T-helper 17 cell (primary cell): ENCODE measurements at regions not wholly inside any gene's neighbourhood (a gene's known extent, or its start where the extent isn't known, plus 50 kb on each side); places are given as distances from the start of the nearest gene placed in this dataset.
A peak's percentile ranks its signal among the peaks of the same experiment; 100 is the strongest.

Source experiments
- ATAC-seq: fragments of 150-1000 bp; cut with Tn5 transposase; 2 replicates; pipeline ENCODE4 v1.10.0; 2021; ENCODE audit warnings: mild to moderate bottlenecking, moderate library complexity
- DNase-seq, 3 donors: peaks; one replicate each; pipeline versions ENCODE4 v3.0.0 to v3.0.0-alpha.2; 2020 to 2021
- H3K9me3 ChIP-seq: one replicate; pipeline ENCODE4 v1.7.0; 2013; ENCODE audit warnings: low read length, mild to moderate bottlenecking; ENCODE audit not compliant: control insufficient read depth, poor library complexity, severe bottlenecking
- H3K27ac Mint-ChIP-seq: one replicate; pipeline ENCODE4 v1.8.0; 2022; ENCODE audit warnings: mild to moderate bottlenecking, moderate library complexity, mixed read lengths
- H3K27me3 Mint-ChIP-seq: one replicate; pipeline ENCODE4 v1.8.0; 2022; ENCODE audit warnings: mixed read lengths
- H3K36me3 Mint-ChIP-seq: one replicate; pipeline ENCODE4 v1.8.0; 2022; ENCODE audit warnings: low read depth, mixed read lengths
- H3K4me1 Mint-ChIP-seq: one replicate; pipeline ENCODE4 v1.8.0; 2022; ENCODE audit warnings: mild to moderate bottlenecking, mixed read lengths
- H3K4me3 Mint-ChIP-seq: one replicate; pipeline ENCODE4 v1.8.0; 2022; ENCODE audit warnings: mild to moderate bottlenecking, moderate library complexity, mixed read lengths

- ATAC-seq (no peak), DNase-seq (no peak)
- H3K9me3 ChIP-seq = no peaks in the 10 kb centered on the region
- Mint-ChIP-seq H3K27me3 (no peaks in the 10 kb centered on the region), H3K36me3 (no peaks in the 10 kb centered on the region), H3K4me1 (peaks cover 3% of the 10 kb centered on the region), H3K27ac (no peak overlapping the region), H3K4me3 (no peak overlapping the region)
Measured at GRCh38 chr13:108451121-108451520, 178.3 kb upstream of the MYO16 start.

GRCh38 chr13:108455320-108455719, 174.1 kb upstream of the MYO16 start:
- Mint-ChIP-seq H3K4me3 (no peak overlapping the region), H3K36me3 (no peaks in the 10 kb centered on the region), H3K4me1 (peaks cover 3% of the 10 kb centered on the region), H3K27me3 (no peaks in the 10 kb centered on the region), H3K27ac (no peak overlapping the region)
- DNase-seq (no peak), ATAC-seq (no peak)
- no peaks in the 10 kb centered on the region for H3K9me3 ChIP-seq

GRCh38 chr13:108460043-108460442, 169.4 kb upstream of the MYO16 start:
- Mint-ChIP-seq H3K4me3 (no peak overlapping the region), H3K4me1 (no peaks in the 10 kb centered on the region), H3K27me3 (no peaks in the 10 kb centered on the region), H3K36me3 (no peaks in the 10 kb centered on the region), H3K27ac (peak overlapping the region; percentile 66)
- ATAC-seq (no peak), DNase-seq (no peak)
- no peaks in the 10 kb centered on the region for H3K9me3 ChIP-seq

- no peak for ATAC-seq
Measured at GRCh38 chr13:108460746-108461145, 168.7 kb upstream of the MYO16 start.

GRCh38 chr13:108463340-108463739, 166.1 kb upstream of the MYO16 start:
- H3K9me3 ChIP-seq = no peaks in the 10 kb centered on the region
- Mint-ChIP-seq H3K4me1 (no peaks in the 10 kb centered on the region), H3K36me3 (no peaks in the 10 kb centered on the region), H3K4me3 (no peak overlapping the region), H3K27ac (no peak overlapping the region), H3K27me3 (no peaks in the 10 kb centered on the region)
- no peak for DNase-seq
- ATAC-seq = peak; percentile 78

More at GRCh38 chr13:108460746-108461145, 168.7 kb upstream of the MYO16 start:
- Mint-ChIP-seq H3K36me3 (no peaks in the 10 kb centered on the region), H3K27me3 (no peaks in the 10 kb centered on the region), H3K4me1 (no peaks in the 10 kb centered on the region), H3K27ac (peak overlapping the region; percentile 66), H3K4me3 (no peak overlapping the region)
- H3K9me3 ChIP-seq = no peaks in the 10 kb centered on the region
- no peak for DNase-seq

GRCh38 chr13:108470921-108471320, 158.5 kb upstream of the MYO16 start:
- peaks cover 3% of the 10 kb centered on the region for H3K4me1 Mint-ChIP-seq
- no peaks in the 10 kb centered on the region for H3K36me3 Mint-ChIP-seq
- no peak overlapping the region for H3K4me3 Mint-ChIP-seq
- no peak overlapping the region for H3K27ac Mint-ChIP-seq
- peaks cover 5% of the 10 kb centered on the region for H3K27me3 Mint-ChIP-seq
- ATAC-seq = no peak
- DNase-seq = no peak
- H3K9me3 ChIP-seq = no peaks in the 10 kb centered on the region

GRCh38 chr13:108475181-108475580, 154.2 kb upstream of the MYO16 start:
- Mint-ChIP-seq H3K27ac (no peak overlapping the region), H3K36me3 (no peaks in the 10 kb centered on the region)

GRCh38 chr13:108477376-108477775, 152.0 kb upstream of the MYO16 start:
- no peak overlapping the region for H3K4me3 Mint-ChIP-seq
- no peak for DNase-seq
- no peak overlapping the region for H3K27ac Mint-ChIP-seq
- H3K9me3 ChIP-seq = no peaks in the 10 kb centered on the region
- H3K36me3 Mint-ChIP-seq = no peaks in the 10 kb centered on the region
- H3K27me3 Mint-ChIP-seq = peaks cover 15% of the 10 kb centered on the region
- peaks cover 3% of the 10 kb centered on the region for H3K4me1 Mint-ChIP-seq
- no peak for ATAC-seq

More at GRCh38 chr13:108475181-108475580, 154.2 kb upstream of the MYO16 start:
- Mint-ChIP-seq H3K4me1 (peaks cover 4% of the 10 kb centered on the region), H3K27me3 (peaks cover 15% of the 10 kb centered on the region), H3K4me3 (no peak overlapping the region)
- DNase-seq = no peak
- no peaks in the 10 kb centered on the region for H3K9me3 ChIP-seq
- no peak for ATAC-seq

- ATAC-seq (no peak), DNase-seq (no peak)
- Mint-ChIP-seq H3K4me1 (peaks cover 3% of the 10 kb centered on the region), H3K27ac (no peak overlapping the region), H3K27me3 (peaks cover 15% of the 10 kb centered on the region), H3K36me3 (no peaks in the 10 kb centered on the region), H3K4me3 (no peak overlapping the region)
- H3K9me3 ChIP-seq = no peaks in the 10 kb centered on the region
Measured at GRCh38 chr13:108478179-108478578, 151.2 kb upstream of the MYO16 start.

GRCh38 chr13:108483981-108484380, 145.4 kb upstream of the MYO16 start:
- DNase-seq (no peak), ATAC-seq (no peak)
- Mint-ChIP-seq H3K4me3 (no peak overlapping the region), H3K27ac (no peak overlapping the region), H3K4me1 (no peaks in the 10 kb centered on the region), H3K27me3 (peaks cover 5% of the 10 kb centered on the region), H3K36me3 (no peaks in the 10 kb centered on the region)
- H3K9me3 ChIP-seq = no peaks in the 10 kb centered on the region

GRCh38 chr13:108486096-108486495, 143.3 kb upstream of the MYO16 start:
- H3K9me3 ChIP-seq = no peaks in the 10 kb centered on the region
- DNase-seq (no peak), ATAC-seq (no peak)
- Mint-ChIP-seq H3K27me3 (peaks cover 5% of the 10 kb centered on the region), H3K4me1 (no peaks in the 10 kb centered on the region), H3K36me3 (no peaks in the 10 kb centered on the region), H3K4me3 (no peak overlapping the region), H3K27ac (no peak overlapping the region)

- H3K36me3 Mint-ChIP-seq = peaks cover 3% of the 10 kb centered on the region
- peaks cover 12% of the 10 kb centered on the region for H3K4me1 Mint-ChIP-seq
- H3K4me3 Mint-ChIP-seq = peak overlapping the region; percentile 97
- no peak overlapping the region for H3K27ac Mint-ChIP-seq
- DNase-seq = no peak
- no peaks in the 10 kb centered on the region for H3K9me3 ChIP-seq
- peaks cover 32% of the 10 kb centered on the region for H3K27me3 Mint-ChIP-seq
- ATAC-seq = no peak
Measured at GRCh38 chr13:108494991-108495645, 134.3 kb upstream of the MYO16 start.

- peak overlapping the region; percentile 97 for H3K4me3 Mint-ChIP-seq
- peak; percentile 60 for ATAC-seq
- H3K9me3 ChIP-seq = no peaks in the 10 kb centered on the region
- H3K27ac Mint-ChIP-seq = peak overlapping the region; percentile 69
- peaks cover 5% of the 10 kb centered on the region for H3K36me3 Mint-ChIP-seq
- peaks cover 16% of the 10 kb centered on the region for H3K4me1 Mint-ChIP-seq
- peaks cover 36% of the 10 kb centered on the region for H3K27me3 Mint-ChIP-seq
- no peak for DNase-seq
Measured at GRCh38 chr13:108495646-108496361, 133.6 kb upstream of the MYO16 start.
